B cell (primary cell): ENCODE measurements at regions not wholly inside any gene's neighbourhood (a gene's known extent, or its start where the extent isn't known, plus 50 kb on each side); places are given as distances from the start of the nearest gene placed in this dataset.

Experiments used
- ATAC-seq: fragments of 200-7000 bp; cut with Tn5 transposase; one replicate; pipeline ENCODE4 v1.10.0; 2021; ENCODE audit warnings: low read depth, mild to moderate bottlenecking, moderate number of reproducible peaks, moderate library complexity
- CTCF ChIA-PET: fragments of 350-600 bp; sonication (Branson Sonifier 250); formaldehyde crosslinking; loops from one replicate; lab custom pipeline; 2021; ENCODE audit warnings: antibody characterized with exemption, inconsistent platforms; lab: Charles Lee
- POLR2A ChIA-PET: fragments of 350-600 bp; sonication (Branson Sonifier 250); formaldehyde crosslinking; loops from one replicate; lab custom pipeline; 2021; ENCODE audit warnings: antibody characterized with exemption; lab: Charles Lee
- DNase-seq: peaks from one replicate; pipeline ENCODE4 v3.0.0; 2013
- H2AFZ ChIP-seq: 2 replicates; pipeline ENCODE4 v1.6.1; 2012; ENCODE audit warnings: mild to moderate bottlenecking, low read depth, low read length; ENCODE audit not compliant: insufficient read depth, poor library complexity, severe bottlenecking
- H3K27ac ChIP-seq, 2 donors: 1 replicate in 1 of 2; 2 replicates in 1 of 2; pipeline ENCODE4 v1.5.1; 2012 to 2013; ENCODE audit warnings: low read length in 2 of 2, mild to moderate bottlenecking in 2 of 2, moderate library complexity in 1 of 2
- H3K27me3 ChIP-seq, 4 experiments: fragments of 200-600 bp in 1 of 4; sonication (generic) in 1 of 4; replicated peaks in 1 of 4; 1 replicate in 2 of 4; 2 replicates in 2 of 4; pipeline versions ENCODE4 v1.6.1 to v1.7.0; 2013 to 2016; ENCODE audit warnings: low read length in 3 of 4, mild to moderate bottlenecking in 2 of 4, mixed read lengths in 1 of 4, moderate library complexity in 1 of 4; ENCODE audit not compliant: insufficient read depth in 4 of 4, control insufficient read depth in 3 of 4; ENCODE audit errors: control extremely low read depth in 1 of 4
- H3K36me3 ChIP-seq, 2 experiments: replicated peaks in 1 of 2; 1 replicate in 1 of 2; 2 replicates in 1 of 2; pipeline versions ENCODE4 v1.6.1 to v1.7.1; 2013; ENCODE audit warnings: low read length in 1 of 2; ENCODE audit not compliant: insufficient read depth in 2 of 2, control insufficient read depth in 1 of 2; ENCODE audit errors: control extremely low read depth in 1 of 2, extremely low read depth in 1 of 2
- H3K4me1 ChIP-seq, 2 donors: fragments of 200-600 bp in 1 of 2; sonication (generic) in 1 of 2; 1 replicate in 1 of 2; 2 replicates in 1 of 2; pipeline versions ENCODE4 v1.5.1 to v1.6.1; 2013 to 2017; ENCODE audit warnings: low read length in 2 of 2; ENCODE audit not compliant: control insufficient read depth in 2 of 2, insufficient read depth in 2 of 2
- H3K4me2 ChIP-seq: replicated peaks from 2 replicates; pipeline ENCODE3; 2012; ENCODE audit warnings: mild to moderate bottlenecking, low read depth, low read length; ENCODE audit not compliant: poor library complexity, severe bottlenecking
- H3K4me3 ChIP-seq, 5 experiments: fragments of 200-600 bp in 1 of 5; sonication (generic) in 1 of 5; 1 replicate in 3 of 5; 2 replicates in 2 of 5; pipeline versions ENCODE4 v1.5.1 to v1.7.0; 2011 to 2016; ENCODE audit warnings: low read length in 4 of 5, mild to moderate bottlenecking in 4 of 5, low read depth in 2 of 5, control low read depth in 1 of 5, moderate library complexity in 1 of 5; ENCODE audit not compliant: insufficient read depth in 1 of 5; ENCODE audit errors: control extremely low read depth in 1 of 5, extremely low read depth in 1 of 5
- H3K79me2 ChIP-seq: fragments of 200-600 bp; sonication (generic); one replicate; pipeline ENCODE4 v1.6.0; 2016; ENCODE audit warnings: low read length; ENCODE audit not compliant: control insufficient read depth, insufficient read depth
- H3K9ac ChIP-seq: fragments of 200-600 bp; sonication (generic); 2 replicates; pipeline ENCODE4 v1.6.1; 2017; ENCODE audit warnings: mild to moderate bottlenecking, low read length, moderate library complexity
- H3K9me3 ChIP-seq, 3 donors: one replicate each; pipeline versions ENCODE4 v1.6.1 to v1.7.1; 2013; ENCODE audit warnings: low read length in 2 of 3; ENCODE audit not compliant: control insufficient read depth in 2 of 3, insufficient read depth in 1 of 3; ENCODE audit errors: control extremely low read depth in 1 of 3
- H4K20me1 ChIP-seq: 2 replicates; pipeline ENCODE4 v1.6.0; 2012; ENCODE audit warnings: mild to moderate bottlenecking, low read length; ENCODE audit not compliant: insufficient read depth, control insufficient read depth, poor library complexity, severe bottlenecking
- H3K27ac Mint-ChIP-seq: one replicate; pipeline ENCODE4 v1.8.0; 2021; ENCODE audit warnings: mixed read lengths
- H3K27me3 Mint-ChIP-seq: one replicate; pipeline ENCODE4 v1.8.0; 2021; ENCODE audit warnings: mixed read lengths
- H3K4me1 Mint-ChIP-seq: one replicate; pipeline ENCODE4 v1.8.0; 2021; ENCODE audit warnings: mixed read lengths
- H3K4me3 Mint-ChIP-seq: one replicate; pipeline ENCODE4 v1.8.0; 2021; ENCODE audit warnings: mixed read lengths
- H3K9me3 Mint-ChIP-seq: one replicate; pipeline ENCODE4 v1.8.0; 2022; ENCODE audit warnings: mixed read lengths; ENCODE audit not compliant: insufficient read depth
- EZH2 ChIP-seq: IDR thresholded peaks from 2 replicates; pipeline ENCODE4 v1.6.1; 2012; ENCODE audit warnings: borderline replicate concordance, low read depth, mild to moderate bottlenecking, moderate library complexity, low read length; ENCODE audit not compliant: insufficient read depth, poor library complexity, severe bottlenecking
- WGBS: methylation state at CpG from one replicate; pipeline ENCODE4 v1.1.5; 2013; ENCODE audit warnings: missing lambda C conversion rate; ENCODE audit not compliant: insufficient coverage; 5-methylcytosine and 5-hydroxymethylcytosine counted together
- intact Hi-C: fragments of 100-400 bp; cut with micrococcal nuclease; formaldehyde crosslinking; loops from one replicate; pipeline ENCODE4 v1.10.0; 2022
- TF ChIP-seq, protein P1 (sequence below): fragments of 200-600 bp; IDR thresholded peaks from one replicate; pipeline ENCODE4 v1.8.0; 2022; ENCODE audit warnings: antibody characterized with exemption, mild to moderate bottlenecking

- peaks cover 4 to 10% of the 10 kb centered on the region in 2 donors for H3K4me1 ChIP-seq
- H3K27ac ChIP-seq: no peak overlapping the region
- intact Hi-C loops: loop anchor here (5.0 kb wide), 1 partner anchor 54 kb away; no protein-coding TSS in a partner anchor
- H3K27me3 Mint-ChIP-seq: peaks cover 14% of the 10 kb centered on the region
- WGBS: 100% methylated on average over 3 of the region's 4 CpGs
- no peak overlapping the region for H3K9ac ChIP-seq
- TF ChIP-seq, protein P1, sequence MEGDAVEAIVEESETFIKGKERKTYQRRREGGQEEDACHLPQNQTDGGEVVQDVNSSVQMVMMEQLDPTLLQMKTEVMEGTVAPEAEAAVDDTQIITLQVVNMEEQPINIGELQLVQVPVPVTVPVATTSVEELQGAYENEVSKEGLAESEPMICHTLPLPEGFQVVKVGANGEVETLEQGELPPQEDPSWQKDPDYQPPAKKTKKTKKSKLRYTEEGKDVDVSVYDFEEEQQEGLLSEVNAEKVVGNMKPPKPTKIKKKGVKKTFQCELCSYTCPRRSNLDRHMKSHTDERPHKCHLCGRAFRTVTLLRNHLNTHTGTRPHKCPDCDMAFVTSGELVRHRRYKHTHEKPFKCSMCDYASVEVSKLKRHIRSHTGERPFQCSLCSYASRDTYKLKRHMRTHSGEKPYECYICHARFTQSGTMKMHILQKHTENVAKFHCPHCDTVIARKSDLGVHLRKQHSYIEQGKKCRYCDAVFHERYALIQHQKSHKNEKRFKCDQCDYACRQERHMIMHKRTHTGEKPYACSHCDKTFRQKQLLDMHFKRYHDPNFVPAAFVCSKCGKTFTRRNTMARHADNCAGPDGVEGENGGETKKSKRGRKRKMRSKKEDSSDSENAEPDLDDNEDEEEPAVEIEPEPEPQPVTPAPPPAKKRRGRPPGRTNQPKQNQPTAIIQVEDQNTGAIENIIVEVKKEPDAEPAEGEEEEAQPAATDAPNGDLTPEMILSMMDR: no peak
- TF ChIP-seq EZH2: no peak
- H3K9me3 Mint-ChIP-seq: peaks cover 8% of the 10 kb centered on the region
- ChIA-PET CTCF (no interaction called here), POLR2A (no interaction called here)
- no peak overlapping the region for H3K27ac Mint-ChIP-seq
- H3K4me3 Mint-ChIP-seq: no peak overlapping the region
- H4K20me1 ChIP-seq: no peaks in the 10 kb centered on the region
- H3K4me3 ChIP-seq: no peak overlapping the region
- H3K27me3 ChIP-seq: peaks cover 0 to 4% (median 0%) of the 10 kb centered on the region in 4 experiments
- DNase-seq (no peak), ATAC-seq (no peak)
- peaks cover 12% of the 10 kb centered on the region for H3K4me1 Mint-ChIP-seq
- H3K79me2 ChIP-seq: no peaks in the 10 kb centered on the region
- no peak overlapping the region for H3K4me2 ChIP-seq
- peaks cover 0 to 3% (median 0%) of the 10 kb centered on the region in 3 donors for H3K9me3 ChIP-seq
- no peaks in the 10 kb centered on the region for H3K36me3 ChIP-seq
- H2AFZ ChIP-seq: no peak overlapping the region
These were observed 366.7 kb downstream of the SHQ1 start for GRCh38 chr3:72481542-72481941.

DNA sequence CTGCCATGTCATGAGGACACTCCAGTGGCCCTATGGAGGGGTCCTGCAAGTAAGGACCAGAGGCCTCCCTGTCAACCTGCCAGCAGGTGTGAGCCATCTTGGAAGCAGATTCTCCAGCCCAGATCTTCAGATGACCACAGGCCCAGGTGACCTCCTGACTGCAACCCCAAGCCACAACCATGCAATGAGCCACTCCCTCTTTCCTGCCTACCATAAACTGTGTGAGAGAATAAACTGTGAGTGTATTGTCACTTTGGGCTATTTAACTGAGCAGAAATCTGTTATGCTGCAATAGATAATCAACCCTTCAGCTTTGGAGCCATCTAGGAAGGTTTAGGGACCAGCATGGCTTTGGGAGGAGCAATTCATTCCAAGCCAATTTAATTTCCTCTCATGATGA is 367.9 kb downstream of the SHQ1 start:
- Histone ChIP-seq H3K4me3 (no peak overlapping the region), H3K36me3 (no peaks in the 10 kb centered on the region), H3K27me3 (peaks cover 0 to 4% (median 0%) of the 10 kb centered on the region in 4 experiments), H3K9ac (no peak overlapping the region), H3K27ac (no peak overlapping the region), H3K4me2 (no peak overlapping the region), H4K20me1 (no peaks in the 10 kb centered on the region), H3K9me3 (peaks cover 0 to 3% (median 0%) of the 10 kb centered on the region in 3 donors), H3K79me2 (no peaks in the 10 kb centered on the region), H3K4me1 (peaks cover 4 to 10% of the 10 kb centered on the region in 2 donors), H2AFZ (no peak overlapping the region)
- ChIA-PET CTCF (no interaction called here), POLR2A (no interaction called here)
- Mint-ChIP-seq H3K27ac (no peak overlapping the region), H3K4me3 (no peak overlapping the region), H3K9me3 (peaks cover 8% of the 10 kb centered on the region), H3K4me1 (peaks cover 12% of the 10 kb centered on the region), H3K27me3 (peaks cover 6% of the 10 kb centered on the region)
- TF ChIP-seq, protein P1: no peak
- no peak for TF ChIP-seq EZH2
- ATAC-seq (no peak), DNase-seq (no peak)
- intact Hi-C loops: loop anchor here (5.0 kb wide), 1 partner anchor 53 kb away; no protein-coding TSS in a partner anchor
